AG20443 (cell line): ENCODE measurements at regions not wholly inside any gene's neighbourhood (a gene's known extent, or its start where the extent isn't known, plus 50 kb on each side); places are given as distances from the start of the nearest gene placed in this dataset.
"Not testable (repeated sequence)": the region's sequence is repeated elsewhere in the genome, so short reads cannot be mapped to it uniquely, and the experiment has no call there.

Experiments used
- DNase-seq: peaks from one replicate; pipeline ENCODE4 v3.0.0; 2012; ENCODE audit warnings: low spot score, mixed read lengths

DNA sequence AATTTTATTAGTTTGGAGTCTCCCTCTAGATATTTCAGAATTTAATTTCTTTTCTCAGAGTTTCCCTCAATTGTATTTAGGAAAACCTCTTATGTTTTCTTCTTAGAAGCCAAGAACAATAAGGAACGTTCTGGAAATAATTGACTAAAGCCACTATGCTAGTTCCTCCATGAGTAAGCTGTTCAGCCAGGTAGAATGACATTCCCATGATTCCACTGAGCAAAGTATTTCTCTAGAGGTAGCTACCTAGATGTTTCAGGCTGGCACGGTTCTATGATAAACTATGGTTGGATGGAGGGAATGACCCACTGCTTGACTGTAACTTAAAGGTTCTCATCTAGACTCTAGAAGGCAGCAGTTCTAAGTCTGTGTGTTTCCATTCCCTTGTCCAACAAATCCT, 62.4 kb downstream of the CLDN17 start:
- DNase-seq = no peak

DNA sequence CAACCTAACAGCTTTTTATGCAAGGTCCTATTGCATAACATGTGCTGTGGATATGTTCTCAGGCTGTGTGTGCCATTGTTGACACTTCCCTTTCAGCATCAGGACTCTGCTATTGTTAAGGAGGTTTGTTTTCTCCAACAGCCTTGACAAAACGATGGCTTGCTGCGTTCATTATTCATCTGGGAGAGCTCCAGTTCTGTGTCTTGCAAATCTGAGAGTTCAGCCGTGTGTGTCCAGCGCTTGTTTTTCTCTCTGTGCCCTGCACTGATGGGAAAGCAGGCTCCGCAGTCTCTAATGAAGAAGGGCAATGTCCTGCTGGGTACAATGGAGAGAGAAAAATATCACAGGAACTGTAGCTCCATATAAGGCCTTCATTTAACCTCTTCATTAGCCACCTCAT, 63.7 kb downstream of the CLDN17 start:
- DNase-seq = no peak

DNA sequence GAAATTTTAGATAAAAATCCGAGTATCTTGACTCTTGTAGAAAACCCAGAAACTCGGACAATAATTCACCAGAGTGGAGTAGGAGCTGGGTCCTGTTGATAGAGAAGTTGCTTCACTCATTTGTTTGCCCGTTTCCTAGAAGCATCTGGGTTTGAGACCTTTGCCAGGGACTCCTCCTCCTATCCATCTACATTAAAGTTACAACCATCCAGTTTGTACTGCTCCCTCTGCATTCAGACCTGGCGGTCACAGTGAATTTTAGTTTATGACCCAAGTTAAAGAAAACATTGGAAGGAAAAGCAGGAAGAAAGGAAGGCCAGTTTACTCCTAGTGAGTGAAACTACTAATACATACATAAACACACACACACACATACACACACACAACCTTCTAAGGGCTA, 64.6 kb downstream of the CLDN17 start:
- DNase-seq = no peak

DNA sequence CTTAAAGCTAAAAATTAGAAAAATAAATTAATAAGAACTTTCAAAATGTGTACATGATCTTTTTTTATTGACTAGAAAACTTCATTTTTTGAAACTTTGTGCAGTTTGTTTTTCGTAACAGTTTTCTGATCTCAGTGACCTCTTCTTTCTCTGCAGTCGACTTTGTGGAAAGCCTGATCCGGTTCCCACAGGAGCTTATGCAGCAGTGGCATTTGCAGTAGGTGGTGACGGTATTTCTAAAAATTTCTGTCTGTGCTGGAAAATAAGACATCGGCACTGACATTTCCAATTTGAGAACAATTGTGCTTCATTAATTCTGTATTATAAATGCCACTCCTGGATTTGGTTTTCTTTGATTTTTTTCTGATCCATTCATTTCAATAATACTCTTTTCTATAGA, 68.8 kb downstream of the CLDN17 start:
- DNase-seq = no peak

DNA sequence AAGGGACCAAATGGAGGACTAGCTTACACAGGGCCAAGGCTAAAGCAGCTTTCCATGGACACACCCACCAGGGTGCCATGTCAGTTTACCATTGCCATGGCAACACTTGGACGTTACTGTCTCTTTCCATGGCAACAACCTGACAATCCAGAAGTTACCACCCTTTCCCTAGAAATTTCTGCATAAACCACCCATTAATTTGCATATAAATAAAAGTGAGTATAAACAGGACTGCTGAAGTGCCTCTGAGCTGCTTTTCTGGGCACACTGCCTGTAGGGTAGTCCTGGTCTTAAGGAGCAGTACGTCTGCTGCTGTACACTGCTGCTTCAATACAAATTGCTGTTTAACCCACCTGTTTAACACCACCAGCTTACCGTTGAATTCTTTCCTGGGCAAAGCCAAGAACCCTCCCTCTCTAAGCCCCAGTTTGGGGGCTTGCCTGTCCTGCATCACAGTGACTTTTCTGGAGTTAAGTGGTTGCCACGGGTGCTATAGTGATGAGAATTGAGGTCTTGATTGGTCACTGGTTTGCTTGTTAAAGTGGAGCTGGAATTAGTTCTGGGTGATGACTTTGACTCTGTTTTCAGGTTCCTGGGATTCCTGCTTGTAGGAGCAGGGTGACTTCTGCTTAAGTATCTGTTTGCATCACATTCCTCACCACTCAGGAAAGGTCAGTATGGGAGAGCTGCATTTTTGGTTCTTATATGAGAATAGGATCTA, 83.2 kb downstream of the CLDN17 start:
- DNase-seq = no peak

DNA sequence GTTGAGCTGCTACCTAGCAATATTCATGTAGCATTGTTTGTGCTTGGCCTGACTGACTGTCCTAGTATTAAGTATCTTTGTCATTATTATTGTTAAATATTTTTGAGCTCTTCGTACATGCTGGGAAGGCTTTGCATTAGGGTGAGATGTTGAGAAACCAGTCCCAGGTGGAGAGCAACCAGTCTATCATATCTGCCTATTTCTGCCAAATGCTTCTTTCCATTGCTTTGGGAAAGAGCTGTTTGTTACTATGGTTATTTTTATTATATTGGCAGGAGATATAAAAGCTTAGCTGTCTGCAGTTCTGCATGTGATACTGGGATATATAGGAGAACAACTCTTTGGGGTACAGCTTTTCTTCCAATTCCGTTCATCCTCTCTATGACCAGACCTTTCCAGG, 85.1 kb downstream of the CLDN17 start:
- DNase-seq = no peak

DNA sequence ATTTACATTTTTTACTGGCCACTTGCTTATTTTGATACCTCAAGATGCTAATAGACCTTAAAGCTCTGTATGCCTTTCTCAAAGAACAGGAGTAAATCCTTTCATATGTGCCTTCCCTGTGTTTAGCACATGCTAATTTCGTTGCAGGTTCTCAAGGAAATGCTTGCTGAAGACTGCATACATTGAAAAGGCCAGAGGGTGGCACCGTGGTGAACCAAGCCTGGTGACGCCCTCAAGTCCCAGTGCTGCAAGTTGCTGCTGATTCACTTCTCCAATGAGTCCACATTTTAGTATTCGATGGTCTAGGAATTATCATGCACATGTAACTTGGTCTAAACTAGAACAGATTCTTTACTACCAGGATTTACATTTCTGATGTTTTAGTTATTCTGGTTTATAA, 94.1 kb downstream of the CLDN17 start:
- DNase-seq = peak; percentile 8

DNA sequence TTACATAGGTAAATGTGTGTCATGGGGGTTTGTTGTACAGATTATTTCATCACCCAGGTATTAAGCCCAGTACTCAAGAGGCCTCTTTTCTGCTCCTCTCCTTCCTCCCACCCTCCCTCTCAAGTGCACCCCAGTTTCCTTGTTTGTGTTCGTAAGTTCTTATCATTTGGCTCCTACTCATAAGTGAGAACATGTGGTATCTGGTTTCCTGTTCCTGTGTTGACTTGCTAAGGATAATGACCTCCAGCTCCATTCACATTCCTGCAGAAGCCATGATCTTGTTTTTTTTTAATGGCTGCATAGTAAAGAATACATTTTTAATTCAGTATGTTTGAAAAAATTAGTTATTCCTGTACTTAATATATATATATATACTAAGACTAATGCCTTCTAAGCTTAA, 107.7 kb downstream of the CLDN17 start:
- DNase-seq = no peak

DNA sequence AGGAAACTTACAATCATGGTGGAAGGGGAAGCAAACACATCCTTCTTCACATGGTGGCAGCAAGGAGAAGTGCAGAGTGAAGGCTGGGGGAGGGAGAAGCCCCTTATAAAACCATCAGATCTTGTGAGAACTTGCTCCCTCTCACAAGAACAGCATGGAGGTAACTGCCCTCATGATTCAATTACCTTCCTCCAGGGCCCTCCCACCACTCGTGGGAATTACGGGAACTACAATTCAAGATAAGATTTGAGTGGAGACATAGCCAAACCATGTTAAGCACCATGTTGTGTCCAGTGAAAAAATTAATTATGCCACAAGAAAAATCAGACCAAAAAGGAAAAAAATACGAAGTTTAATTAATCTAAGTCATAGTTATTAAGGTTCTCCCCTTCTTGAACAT, 109.5 kb downstream of the CLDN17 start:
- no peak for DNase-seq

DNA sequence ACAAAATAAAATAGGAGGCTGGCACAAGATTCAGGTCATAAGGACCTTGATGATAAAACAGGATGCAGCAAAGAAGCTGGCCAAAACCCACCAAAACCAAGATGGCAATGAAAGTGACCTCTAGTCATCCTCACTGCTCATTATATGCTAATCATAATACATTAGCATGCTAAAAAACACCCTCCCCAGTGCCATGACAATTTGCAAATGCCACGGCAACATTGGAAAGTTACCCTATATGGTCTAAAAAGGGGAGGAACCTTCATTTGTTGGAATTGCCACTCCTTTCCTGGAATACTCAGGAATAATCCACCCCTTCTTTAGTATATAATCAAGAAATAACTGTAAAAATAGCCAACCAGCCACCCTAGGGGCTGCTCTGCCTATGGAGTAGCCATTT, 108.8 kb upstream of the GRIK1 start:
- no peak for DNase-seq

DNA sequence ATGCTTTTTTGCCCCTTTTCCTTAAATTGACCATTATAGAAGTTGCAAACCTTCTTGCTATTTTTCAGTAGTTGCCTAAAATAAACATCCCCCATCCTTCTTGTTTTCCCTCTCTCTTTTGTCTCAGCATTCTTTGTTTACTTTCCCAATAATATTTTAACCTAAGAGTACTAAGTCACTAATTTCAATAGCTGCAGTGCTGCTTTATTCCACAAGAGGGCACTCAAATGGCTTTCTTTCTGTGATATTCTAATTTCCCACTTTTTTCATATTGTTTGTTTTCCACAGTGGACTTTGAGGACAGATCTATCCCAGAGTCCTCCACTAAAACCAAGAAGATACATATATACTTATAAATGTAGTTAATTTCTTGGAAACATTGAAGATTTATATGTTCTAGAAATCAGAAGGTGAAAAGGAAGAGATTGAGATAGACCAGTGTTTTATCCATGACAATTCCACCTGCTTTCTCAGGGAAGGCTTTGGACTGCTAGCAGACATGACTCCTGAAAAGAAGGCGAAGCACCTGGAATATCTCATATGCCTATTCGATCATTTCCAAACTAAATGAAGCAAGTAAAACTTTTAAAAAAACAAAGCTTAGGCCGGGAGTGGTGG, 104.8 kb upstream of the GRIK1 start:
- DNase-seq = peak; percentile 18

DNA sequence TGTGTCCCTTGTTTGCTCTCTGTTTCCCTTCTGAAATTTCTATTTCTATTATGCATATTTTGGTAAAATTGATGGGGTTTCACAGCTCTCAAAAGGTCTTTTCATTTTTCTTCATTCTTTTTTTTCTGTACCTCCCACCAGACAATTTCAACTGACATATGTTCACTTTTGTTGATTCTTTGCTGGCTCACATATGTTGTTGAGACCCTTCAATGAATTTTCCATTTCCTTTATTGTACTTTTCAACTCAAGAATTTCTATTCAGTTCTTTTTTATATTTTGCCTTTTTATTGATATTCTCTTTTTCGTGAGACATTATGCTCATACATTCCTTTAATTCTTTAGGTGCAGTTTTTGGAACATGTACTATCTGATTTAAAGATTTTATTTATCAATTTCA, 102.6 kb upstream of the GRIK1 start:
- DNase-seq = no peak

DNA sequence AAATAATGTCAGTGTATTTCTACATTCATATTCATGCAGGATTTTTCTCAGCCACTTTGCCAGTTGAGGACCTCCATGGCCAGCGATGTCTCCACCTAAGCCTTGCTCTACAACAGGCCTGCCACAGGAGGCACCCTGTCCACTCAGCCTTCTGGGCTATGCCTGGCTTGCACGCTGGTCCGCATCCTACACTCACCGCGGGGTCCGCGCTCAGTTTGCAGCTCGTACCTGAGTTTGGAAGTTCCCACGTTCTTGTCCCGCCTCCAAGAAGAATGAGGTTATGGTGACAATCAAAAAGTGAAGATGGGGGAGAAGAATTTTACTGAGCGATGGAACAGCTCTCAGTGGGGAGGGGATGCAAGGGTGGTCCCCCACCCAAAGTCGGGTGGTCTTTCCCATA, 93.6 kb upstream of the GRIK1 start:
- no peak for DNase-seq

DNA sequence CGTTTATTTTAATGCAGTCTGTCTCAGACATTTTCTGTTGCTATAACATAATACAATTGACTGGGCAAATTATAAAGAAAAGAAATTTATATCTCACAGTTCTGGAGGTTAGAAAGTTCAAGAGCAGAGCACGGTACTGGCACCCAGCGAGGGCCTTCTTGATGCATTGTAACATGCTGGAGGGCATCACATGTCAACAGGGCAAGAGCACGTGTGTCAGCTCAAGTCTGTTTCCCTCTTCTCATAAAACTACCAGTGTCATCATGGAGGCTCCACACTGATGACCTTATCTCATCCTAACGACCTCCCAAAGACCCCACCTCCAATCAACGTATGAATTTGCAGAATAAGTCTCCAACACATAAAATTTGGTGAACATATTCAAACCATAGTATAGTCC, 90.6 kb upstream of the GRIK1 start:
- no peak for DNase-seq

DNA sequence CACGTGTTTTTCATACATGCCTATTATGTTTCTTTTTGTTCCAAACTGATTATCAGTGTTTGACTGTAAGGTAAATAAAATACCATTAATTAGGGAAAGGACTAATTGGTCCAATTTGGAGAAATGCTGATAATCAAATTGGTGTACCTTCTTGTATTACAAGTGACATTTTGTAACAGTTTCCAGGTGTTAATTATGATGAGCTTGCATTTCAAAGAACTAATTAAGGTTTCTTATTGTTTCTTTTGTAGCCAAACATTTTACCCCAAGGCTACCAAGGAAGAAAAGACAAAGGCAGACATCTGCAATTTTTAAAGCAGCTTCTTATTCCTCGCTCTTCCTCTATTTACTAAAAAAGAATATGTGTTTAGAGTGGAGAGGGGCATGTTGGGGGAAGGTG, 88.7 kb upstream of the GRIK1 start:
- DNase-seq = no peak

DNA sequence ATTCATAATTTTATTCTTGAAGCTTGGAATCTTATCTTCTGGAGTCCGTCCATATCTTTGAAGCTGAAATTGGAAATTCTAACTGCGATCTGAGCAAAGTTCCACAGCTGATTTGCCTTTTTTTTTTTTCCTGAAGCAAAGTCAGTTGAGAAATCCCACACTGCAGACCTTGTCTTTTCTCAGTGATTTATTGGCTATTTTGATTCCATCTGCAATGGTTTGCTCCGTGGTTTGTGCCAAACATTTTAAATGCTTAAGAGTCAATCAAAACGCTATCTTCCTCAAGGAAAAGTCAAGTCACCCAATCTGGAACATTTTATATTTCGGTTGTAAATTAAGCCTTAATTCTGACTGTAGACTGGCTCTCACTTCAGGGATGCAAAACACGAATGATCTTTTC, 88.2 kb upstream of the GRIK1 start:
- DNase-seq = no peak

DNA sequence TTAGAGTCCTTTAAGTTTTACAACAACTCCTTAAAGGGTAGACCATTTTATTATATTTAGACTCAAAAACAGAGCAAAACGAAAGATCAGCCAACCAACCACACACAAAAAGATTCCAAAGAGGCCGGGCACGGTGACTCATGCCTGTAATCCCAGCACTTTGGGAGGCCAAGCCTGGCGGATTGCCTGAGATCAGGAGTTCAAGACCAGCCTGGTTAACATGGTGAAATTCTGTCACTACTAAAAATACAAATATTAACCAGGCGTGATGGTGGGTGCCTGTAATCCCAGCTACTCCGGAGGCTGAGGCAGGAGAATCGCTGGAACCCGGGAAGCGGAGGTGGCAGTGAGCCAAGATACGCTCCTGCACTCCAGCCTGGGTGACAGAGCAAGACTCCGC, 83.3 kb upstream of the GRIK1 start:
- DNase-seq = not testable (repeated sequence)

DNA sequence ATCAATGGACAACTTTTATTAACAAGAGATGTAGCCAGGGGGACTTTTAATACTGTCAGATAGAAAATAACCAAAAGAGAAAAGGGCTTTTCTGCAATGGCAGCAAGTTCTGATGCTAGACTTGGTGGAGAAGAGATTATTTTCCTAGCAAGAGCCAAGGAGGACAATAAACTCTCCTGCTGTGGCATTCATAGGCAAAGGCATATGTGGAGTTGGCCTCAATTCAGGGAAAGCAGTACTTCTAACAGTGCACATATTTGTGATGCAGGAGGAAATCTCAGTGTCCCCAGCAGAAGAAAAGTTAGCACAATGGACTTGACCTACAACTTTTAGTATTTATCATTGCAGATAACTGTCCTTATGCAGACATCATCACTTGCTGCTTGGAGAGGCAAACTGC, 75.1 kb upstream of the GRIK1 start:
- no peak for DNase-seq

DNA sequence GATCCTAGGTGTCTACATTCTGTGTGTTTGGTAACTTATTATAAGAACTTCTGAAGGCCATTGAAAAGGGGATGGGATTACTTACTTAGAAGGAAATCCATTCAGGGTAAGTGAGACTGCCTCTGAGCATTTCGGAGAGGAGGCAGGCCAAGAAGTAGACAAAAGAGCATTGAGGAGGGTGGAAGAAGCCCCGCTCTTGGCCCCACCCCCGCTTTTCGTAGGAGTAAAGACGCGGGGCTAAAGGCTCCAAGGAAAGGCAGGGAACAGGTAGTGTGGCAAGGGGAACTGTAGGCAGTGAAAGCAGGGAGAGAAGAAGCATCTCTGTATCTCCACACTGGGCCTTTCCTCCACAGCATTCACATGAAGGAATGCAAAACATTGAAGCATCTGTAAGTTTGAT, 51.8 kb upstream of the GRIK1 start:
- DNase-seq = no peak

DNA sequence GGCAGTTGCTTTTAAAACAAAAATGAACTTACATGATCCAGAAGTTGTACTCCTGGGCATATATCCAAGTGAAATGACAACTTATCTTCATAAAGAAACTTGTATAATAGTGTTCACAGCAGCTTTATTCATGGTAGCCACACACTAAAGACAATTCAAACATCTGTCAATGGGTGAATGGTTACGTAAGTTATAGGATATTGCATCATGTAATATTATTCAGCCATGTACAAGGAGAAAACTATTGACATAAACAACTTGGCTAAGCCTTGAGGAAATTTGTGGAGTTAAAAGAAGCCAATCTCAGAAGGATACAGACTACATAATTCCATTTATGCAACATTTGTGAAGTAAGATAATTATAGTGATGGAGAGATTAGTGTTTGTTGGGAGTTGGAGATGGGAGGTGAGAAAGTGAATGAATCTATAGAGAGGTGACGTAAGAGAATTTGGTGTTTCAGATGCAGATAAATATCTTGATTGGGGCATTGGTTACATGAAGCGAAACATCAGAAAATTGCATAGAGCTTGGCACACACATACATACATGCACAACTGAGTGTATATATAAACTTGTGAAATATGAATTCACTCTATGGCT, 49.9 kb upstream of the GRIK1 start:
- no peak for DNase-seq
